ENCODE measurements at regions not wholly inside any gene's neighbourhood (a gene's known extent, or its start where the extent isn't known, plus 50 kb on each side); places are given as distances from the start of the nearest gene placed in this dataset.

DNA sequence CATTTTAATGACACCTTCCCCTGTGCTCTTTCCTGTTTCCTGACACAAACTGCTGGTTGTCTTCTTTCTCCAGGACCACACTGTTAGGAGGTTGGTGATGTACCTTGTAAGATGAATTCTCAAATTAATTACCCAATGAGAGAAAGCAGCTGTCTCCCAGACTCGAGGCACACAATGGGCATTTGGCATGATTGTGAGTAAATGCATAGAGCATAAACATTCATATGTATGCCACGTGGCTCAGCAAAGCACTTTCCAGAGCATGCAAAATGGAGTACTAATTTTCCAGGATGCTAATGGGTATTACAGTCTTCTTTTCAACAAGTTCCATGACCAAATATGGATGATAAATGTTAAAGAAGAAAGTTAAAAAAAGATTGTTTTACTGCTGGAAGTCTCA, 235.2 kb upstream of the KLHL29 start:
- Histone ChIP-seq H2AFZ (ENCODE audit: low read length) (no peak overlapping the region), H3K4me3 (replicated peaks in 1 of 4; ENCODE audit: control extremely low read depth in 1 of 4, insufficient read depth in 1 of 4, low read depth in 3 of 4, low read length in 4 of 4) (no peak overlapping the region), H4K20me1 (ENCODE audit: control insufficient read depth, extremely low read depth, insufficient read depth, low read length) (no peaks in the 10 kb centered on the region), H3K4me1 (ENCODE audit: control insufficient read depth, extremely low read depth, insufficient read depth, low read length) (no peaks in the 10 kb centered on the region), H3K36me3 (ENCODE audit: control insufficient read depth, insufficient read depth, low read length) (no peaks in the 10 kb centered on the region), H3K79me2 (ENCODE audit: control insufficient read depth, insufficient read depth, low read length) (no peaks in the 10 kb centered on the region), H3K27ac (ENCODE audit: insufficient read depth, low read length) (no peak overlapping the region), H3K27me3 (ENCODE audit: control insufficient read depth, insufficient read depth, low read length) (no peaks in the 10 kb centered on the region), H3K9ac (ENCODE audit: insufficient read depth, low read length) (no peak overlapping the region), H3K9me3 (ENCODE audit: control insufficient read depth, insufficient read depth, low read depth, low read length) (no peaks in the 10 kb centered on the region), H3K4me2 (ENCODE audit: extremely low read depth, insufficient read depth, low read length) (no peak overlapping the region)
- TF ChIP-seq EZH2 (IDR thresholded peaks at IDR 0.05; ENCODE audit: low read length, missing control alignments) (no peak), CTCF (conservative IDR thresholded peaks at IDR 0.05 in 1 of 2, IDR thresholded peaks at IDR 0.05 in 1 of 2; ENCODE audit: low read depth in 1 of 2, low read length in 2 of 2) (no peak)
- DNase-seq (ENCODE audit: low read depth in 2 of 2): no peak

DNA sequence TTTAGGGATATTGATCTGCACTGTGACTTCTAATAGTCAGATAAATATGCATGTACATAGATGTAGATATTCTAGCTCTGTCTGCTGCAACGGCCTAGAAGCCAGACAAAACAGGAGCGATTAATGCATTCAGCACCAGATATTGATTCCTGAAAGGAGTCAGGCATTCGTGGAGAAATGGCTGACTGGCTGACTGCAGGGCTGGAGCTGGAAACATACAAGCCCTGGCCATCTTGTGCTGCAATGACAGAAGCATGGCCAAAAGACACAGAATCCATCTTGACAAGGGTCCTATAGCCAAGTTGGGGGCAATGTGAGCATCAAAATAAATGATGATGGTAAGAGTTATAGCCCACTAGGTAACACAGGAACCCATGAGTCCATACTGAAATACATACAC, 231.5 kb upstream of the KLHL29 start:
- H3K9ac ChIP-seq (ENCODE audit: insufficient read depth, low read length): no peak overlapping the region
- H3K79me2 ChIP-seq (ENCODE audit: control insufficient read depth, insufficient read depth, low read length): no peaks in the 10 kb centered on the region
- TF ChIP-seq EZH2 (IDR thresholded peaks at IDR 0.05; ENCODE audit: low read length, missing control alignments): no peak
- no peak for TF ChIP-seq CTCF (conservative IDR thresholded peaks at IDR 0.05 in 1 of 2, IDR thresholded peaks at IDR 0.05 in 1 of 2; ENCODE audit: low read depth in 1 of 2, low read length in 2 of 2)
- DNase-seq (ENCODE audit: low read depth in 2 of 2): no peak
- no peaks in the 10 kb centered on the region for H3K9me3 ChIP-seq (ENCODE audit: control insufficient read depth, insufficient read depth, low read depth, low read length)
- no peaks in the 10 kb centered on the region for H3K36me3 ChIP-seq (ENCODE audit: control insufficient read depth, insufficient read depth, low read length)
- no peak overlapping the region for H3K27ac ChIP-seq (ENCODE audit: insufficient read depth, low read length)
- no peak overlapping the region for H3K4me2 ChIP-seq (ENCODE audit: extremely low read depth, insufficient read depth, low read length)
- H3K4me1 ChIP-seq (ENCODE audit: control insufficient read depth, extremely low read depth, insufficient read depth, low read length): no peaks in the 10 kb centered on the region
- no peaks in the 10 kb centered on the region for H4K20me1 ChIP-seq (ENCODE audit: control insufficient read depth, extremely low read depth, insufficient read depth, low read length)
- H3K27me3 ChIP-seq (ENCODE audit: control insufficient read depth, insufficient read depth, low read length): no peaks in the 10 kb centered on the region
- H3K4me3 ChIP-seq (replicated peaks in 1 of 4; ENCODE audit: control extremely low read depth in 1 of 4, insufficient read depth in 1 of 4, low read depth in 3 of 4, low read length in 4 of 4): no peak overlapping the region
- no peak overlapping the region for H2AFZ ChIP-seq (ENCODE audit: low read length)

- no peaks in the 10 kb centered on the region for H3K9me3 ChIP-seq (ENCODE audit: control insufficient read depth, insufficient read depth, low read depth, low read length)
- H3K79me2 ChIP-seq (ENCODE audit: control insufficient read depth, insufficient read depth, low read length): no peaks in the 10 kb centered on the region
- no peaks in the 10 kb centered on the region for H3K4me1 ChIP-seq (ENCODE audit: control insufficient read depth, extremely low read depth, insufficient read depth, low read length)
- no peak overlapping the region for H3K9ac ChIP-seq (ENCODE audit: insufficient read depth, low read length)
- no peak overlapping the region for H3K27ac ChIP-seq (ENCODE audit: insufficient read depth, low read length)
- H2AFZ ChIP-seq (ENCODE audit: low read length): no peak overlapping the region
- no peaks in the 10 kb centered on the region for H3K36me3 ChIP-seq (ENCODE audit: control insufficient read depth, insufficient read depth, low read length)
- no peak overlapping the region for H3K4me3 ChIP-seq (replicated peaks in 1 of 4; ENCODE audit: control extremely low read depth in 1 of 4, insufficient read depth in 1 of 4, low read depth in 3 of 4, low read length in 4 of 4)
- H4K20me1 ChIP-seq (ENCODE audit: control insufficient read depth, extremely low read depth, insufficient read depth, low read length): no peaks in the 10 kb centered on the region
- no peaks in the 10 kb centered on the region for H3K27me3 ChIP-seq (ENCODE audit: control insufficient read depth, insufficient read depth, low read length)
- DNase-seq (ENCODE audit: low read depth in 2 of 2): no peak
- no peak overlapping the region for H3K4me2 ChIP-seq (ENCODE audit: extremely low read depth, insufficient read depth, low read length)
- TF ChIP-seq CTCF (conservative IDR thresholded peaks at IDR 0.05 in 1 of 2, IDR thresholded peaks at IDR 0.05 in 1 of 2; ENCODE audit: low read depth in 1 of 2, low read length in 2 of 2): no peak
- no peak for TF ChIP-seq EZH2 (IDR thresholded peaks at IDR 0.05; ENCODE audit: low read length, missing control alignments)
Observed at GRCh38 chr2:23155022-23155421, 230.0 kb upstream of the KLHL29 start.
